NCI-H1092 treated with DMSO at 0.1 percent for 48 hours (cell line): ENCODE measurements at regions not wholly inside any gene's neighbourhood (a gene's known extent, or its start where the extent isn't known, plus 50 kb on each side); places are given as distances from the start of the nearest gene placed in this dataset.
A peak's percentile ranks its signal among the peaks of the same experiment; 100 is the strongest.
"Not testable (repeated sequence)": the region's sequence is repeated elsewhere in the genome, so short reads cannot be mapped to it uniquely, and the experiment has no call there.

Experiments
- DNase-seq: peaks from one replicate; lab custom pipeline; 2025; lab: John Stamatoyannopoulos, UW

- DNase-seq, result no peak
Observed at GRCh38 chr13:38147050-38147449, 202.6 kb upstream of the UFM1 start.

GRCh38 chr13:38141792-38142191 lies 207.9 kb upstream of the UFM1 start:
- no peak for DNase-seq

GRCh38 chr13:38135592-38135991 lies 214.1 kb upstream of the UFM1 start:
- DNase-seq, result no peak

- no peak for DNase-seq
Observed at GRCh38 chr13:38121267-38121666, 228.4 kb upstream of the UFM1 start.

GRCh38 chr13:38103851-38104250 lies 234.3 kb upstream of the TRPC4 start:
- DNase-seq, result no peak

- DNase-seq, result no peak
Observed at GRCh38 chr13:38099751-38100150, 230.2 kb upstream of the TRPC4 start.

GRCh38 chr13:38093425-38093824 lies 223.9 kb upstream of the TRPC4 start:
- DNase-seq, result no peak

- no peak for DNase-seq
Observed at GRCh38 chr13:38090913-38091312, 221.3 kb upstream of the TRPC4 start.

- no peak for DNase-seq
Observed at GRCh38 chr13:38086721-38087120, 217.1 kb upstream of the TRPC4 start.

GRCh38 chr13:38086013-38086412 lies 216.4 kb upstream of the TRPC4 start:
- DNase-seq, result no peak

- DNase-seq, result no peak
Observed at GRCh38 chr13:38073931-38074330, 204.4 kb upstream of the TRPC4 start.

- DNase-seq, result no peak
Observed at GRCh38 chr13:38072696-38073095, 203.1 kb upstream of the TRPC4 start.

- not testable (repeated sequence) for DNase-seq
Observed at GRCh38 chr13:38071340-38071739, 201.8 kb upstream of the TRPC4 start.

- no peak for DNase-seq
Observed at GRCh38 chr13:38053896-38054295, 184.3 kb upstream of the TRPC4 start.

GRCh38 chr13:38046049-38046376 lies 176.4 kb upstream of the TRPC4 start:
- DNase-seq, result no peak

- DNase-seq, result peak; percentile 3
Observed at GRCh38 chr13:38045278-38046048, 175.9 kb upstream of the TRPC4 start.

GRCh38 chr13:38044067-38044466 lies 174.5 kb upstream of the TRPC4 start:
- no peak for DNase-seq

GRCh38 chr13:38042771-38043170 lies 173.2 kb upstream of the TRPC4 start:
- DNase-seq, result no peak

- no peak for DNase-seq
Observed at GRCh38 chr13:38024431-38024830, 154.9 kb upstream of the TRPC4 start.

- no peak for DNase-seq
Observed at GRCh38 chr13:38017320-38017719, 147.7 kb upstream of the TRPC4 start.

- no peak for DNase-seq
Observed at GRCh38 chr13:38013676-38014075, 144.1 kb upstream of the TRPC4 start.

- no peak for DNase-seq
Observed at GRCh38 chr13:38012096-38012495, 142.5 kb upstream of the TRPC4 start.

- no peak for DNase-seq
Observed at GRCh38 chr13:38008636-38009035, 139.1 kb upstream of the TRPC4 start.

- DNase-seq, result peak; percentile 2
Observed at GRCh38 chr13:38002606-38003005, 133.0 kb upstream of the TRPC4 start.
